A549 (cell line): ENCODE measurements at regions not wholly inside any gene's neighbourhood (a gene's known extent, or its start where the extent isn't known, plus 50 kb on each side); places are given as distances from the start of the nearest gene placed in this dataset.

Experiments
- ATAC-seq, 2 experiments: fragments of 200-7000 bp in 1 of 2; fragments of >200 bp in 1 of 2; cut with Nextera tagmentation in 1 of 2; cut with Tn5 transposase in 1 of 2; 3 replicates each; pipeline versions ENCODE4 v1.8.0 to v1.9.1; 2018 to 2020; ENCODE audit warnings: mild to moderate bottlenecking in 1 of 2, moderate library complexity in 1 of 2
- CTCF ChIA-PET: fragments of 300-600 bp; sonication (Branson Sonifier 250); formaldehyde crosslinking; extraction: SDS; loops from one replicate; lab custom pipeline; 2021; ENCODE audit warnings: antibody characterized with exemption, inconsistent platforms; lab: Yijun Ruan, JAX
- POLR2A ChIA-PET: fragments of 350-600 bp; formaldehyde crosslinking; extraction: SDS; loops from one replicate; lab custom pipeline; 2021; ENCODE audit warnings: antibody characterized with exemption, inconsistent platforms; lab: Yijun Ruan, JAX
- DNase-seq, 2 experiments: peaks; one replicate each; pipeline versions ENCODE4 v3.0.0 to v3.0.0-alpha.2; 2011 to 2016; ENCODE audit warnings: low read depth in 1 of 2, low spot score in 1 of 2
- FAIRE-seq: peaks from 2 replicates; lab custom pipeline; 2011; peaks lifted over from hg19 to GRCh38; lab: Jason Lieb, UNC
- H3K27ac ChIP-seq, 2 experiments: fragments of >200 bp; sonication (Bioruptor Twin); formaldehyde crosslinking; 3 replicates each; pipeline ENCODE4 v1.5.1; 2016 to 2017
- H3K4me1 ChIP-seq: fragments of >200 bp; sonication (Bioruptor Twin); formaldehyde crosslinking; 3 replicates; pipeline ENCODE4 v1.6.1; 2016
- H3K4me2 ChIP-seq: fragments of >200 bp; sonication (Bioruptor Twin); formaldehyde crosslinking; 3 replicates; pipeline ENCODE4 v1.6.1; 2016
- H3K4me3 ChIP-seq: fragments of >200 bp; sonication (Bioruptor Twin); formaldehyde crosslinking; 3 replicates; pipeline ENCODE4 v1.5.1; 2016
- H3K9me3 ChIP-seq: fragments of >200 bp; sonication (Bioruptor Twin); formaldehyde crosslinking; 3 replicates; pipeline ENCODE4 v1.6.1; 2016
- BCL3 ChIP-seq: fragments of >200 bp; sonication (Bioruptor Twin); formaldehyde crosslinking; IDR thresholded peaks from 3 replicates; pipeline ENCODE4 v1.6.1; 2016
- CBX2 ChIP-seq: fragments of 200-600 bp; sonication (generic); IDR thresholded peaks from 2 replicates; pipeline ENCODE4 v1.6.1; 2016; ENCODE audit warnings: low read depth, mild to moderate bottlenecking, borderline replicate concordance
- CBX8 ChIP-seq: fragments of 200-600 bp; sonication (generic); IDR thresholded peaks from 2 replicates; pipeline ENCODE4 v1.6.1; 2016
- CHD4 ChIP-seq: fragments of 200-600 bp; sonication (generic); IDR thresholded peaks from 2 replicates; pipeline ENCODE4 v1.6.1; 2016; ENCODE audit warnings: antibody characterized with exemption, mild to moderate bottlenecking, borderline replicate concordance
- EHF ChIP-seq: fragments of 250-450 bp; sonication (Bioruptor Pico); IDR thresholded peaks from 2 replicates; pipeline ENCODE4 v1.5.0; 2020; ENCODE audit warnings: mild to moderate bottlenecking
- EHMT2 ChIP-seq: fragments of 200-600 bp; sonication (generic); IDR thresholded peaks from 2 replicates; pipeline ENCODE4 v1.6.1; 2016; ENCODE audit warnings: antibody characterized with exemption, low read depth, mild to moderate bottlenecking, moderate library complexity
- ESRRA ChIP-seq: fragments of 150-350 bp; IDR thresholded peaks from 2 replicates; pipeline ENCODE4 v1.6.1; 2014; ENCODE audit warnings: mild to moderate bottlenecking, low read length, borderline replicate concordance
- FOXS1 ChIP-seq: fragments of 250-450 bp; sonication (Bioruptor Pico); IDR thresholded peaks from 2 replicates; pipeline ENCODE4 v1.5.0; 2020; ENCODE audit warnings: mild to moderate bottlenecking, moderate library complexity
- GATA3 ChIP-seq: IDR thresholded peaks from 2 replicates; pipeline ENCODE4 v1.6.1; 2012; ENCODE audit warnings: borderline replicate concordance
- HDAC2 ChIP-seq: fragments of 200-600 bp; sonication (generic); IDR thresholded peaks from 2 replicates; pipeline ENCODE4 v1.6.1; 2016
- HES2 ChIP-seq: fragments of >200 bp; sonication (Bioruptor Twin); formaldehyde crosslinking; IDR thresholded peaks from 2 replicates; pipeline ENCODE4 v1.6.1; 2016
- HEYL ChIP-seq: fragments of 250-450 bp; sonication (Bioruptor Pico); IDR thresholded peaks from 2 replicates; pipeline ENCODE4 v1.8.0; 2021; ENCODE audit warnings: mild to moderate bottlenecking, moderate library complexity
- HOXB13 ChIP-seq: fragments of 250-450 bp; sonication (Bioruptor Pico); IDR thresholded peaks from 2 replicates; pipeline ENCODE4 v1.5.0; 2020; ENCODE audit warnings: low read depth, mild to moderate bottlenecking, moderate library complexity
- HOXB5 ChIP-seq: fragments of 250-450 bp; sonication (Bioruptor Pico); IDR thresholded peaks from 2 replicates; pipeline ENCODE4 v1.5.0; 2020; ENCODE audit warnings: mild to moderate bottlenecking, moderate library complexity
- JUN ChIP-seq, 2 experiments: fragments of >200 bp; sonication (Bioruptor Twin); formaldehyde crosslinking; IDR thresholded peaks; 2 replicates in 1 of 2; 3 replicates in 1 of 2; pipeline ENCODE4 v1.6.1; 2016 to 2017
- NPAS2 ChIP-seq: fragments of 250-450 bp; sonication (Bioruptor Pico); IDR thresholded peaks from 2 replicates; pipeline ENCODE4 v1.8.0; 2022; ENCODE audit warnings: mild to moderate bottlenecking, moderate library complexity, borderline replicate concordance
- NR3C1 ChIP-seq: fragments of >200 bp; sonication (Bioruptor Twin); formaldehyde crosslinking; IDR thresholded peaks from 3 replicates; pipeline ENCODE4 v1.6.1; 2017
- PHF8 ChIP-seq: fragments of 200-600 bp; sonication (generic); IDR thresholded peaks from 2 replicates; pipeline ENCODE4 v1.6.1; 2016; ENCODE audit warnings: low read depth, mild to moderate bottlenecking, antibody characterized with exemption, moderate library complexity, borderline replicate concordance
- POLR2AphosphoS2 ChIP-seq: conservative IDR thresholded peaks from 2 replicates; pipeline ENCODE4 v1.6.1; 2012; ENCODE audit warnings: low read length, improper control_type of control experiment, inconsistent platforms
- RAD21 ChIP-seq, 2 experiments: fragments of >200 bp in 1 of 2; sonication (Bioruptor Twin) in 1 of 2; formaldehyde crosslinking in 1 of 2; IDR thresholded peaks in 1 of 2; conservative IDR thresholded peaks in 1 of 2; 2 replicates in 1 of 2; 3 replicates in 1 of 2; pipeline ENCODE4 v1.6.1; 2012 to 2018; ENCODE audit warnings: inconsistent platforms in 1 of 2
- RFX5 ChIP-seq: fragments of 450-650 bp; IDR thresholded peaks from 2 replicates; pipeline ENCODE4 v1.7.1; 2014; ENCODE audit warnings: antibody characterized with exemption, mild to moderate bottlenecking, moderate library complexity
- TP53 ChIP-seq: fragments of 250-450 bp; sonication (Bioruptor Pico); IDR thresholded peaks from 2 replicates; pipeline ENCODE4 v1.5.0; 2021; ENCODE audit warnings: mild to moderate bottlenecking, moderate library complexity
- USF2 ChIP-seq: fragments of 450-650 bp; IDR thresholded peaks from 2 replicates; pipeline ENCODE4 v1.6.1; 2014; ENCODE audit warnings: antibody characterized with exemption
- ZC3H11A ChIP-seq: fragments of 450-650 bp; IDR thresholded peaks from 2 replicates; pipeline ENCODE4 v1.6.1; 2014; ENCODE audit warnings: antibody characterized with exemption, mild to moderate bottlenecking
- ZFP36 ChIP-seq: fragments of 450-650 bp; IDR thresholded peaks from 2 replicates; pipeline ENCODE4 v1.6.1; 2014; ENCODE audit warnings: borderline replicate concordance; ENCODE audit not compliant: partially characterized antibody
- WGBS: methylation state at CpG from one replicate; pipeline ENCODE4 v1.1.6; 2017; ENCODE audit errors: missing lambda C conversion rate; 5-methylcytosine and 5-hydroxymethylcytosine counted together
- TF ChIP-seq, protein P1 (sequence below): fragments of 250-450 bp; sonication (Bioruptor Pico); IDR thresholded peaks from 2 replicates; pipeline ENCODE4 v1.5.0; 2020; ENCODE audit warnings: low read depth, mild to moderate bottlenecking, moderate library complexity
- TF ChIP-seq, protein P2 (sequence below): fragments of 150-350 bp; IDR thresholded peaks from 2 replicates; pipeline ENCODE4 v1.6.1; 2014; ENCODE audit warnings: low read depth, mild to moderate bottlenecking, low read length
- TF ChIP-seq, protein P3 (sequence below): fragments of 200-600 bp; sonication (generic); IDR thresholded peaks from 2 replicates; pipeline ENCODE4 v1.6.1; 2016; ENCODE audit warnings: antibody characterized with exemption, mild to moderate bottlenecking, moderate library complexity

DNA sequence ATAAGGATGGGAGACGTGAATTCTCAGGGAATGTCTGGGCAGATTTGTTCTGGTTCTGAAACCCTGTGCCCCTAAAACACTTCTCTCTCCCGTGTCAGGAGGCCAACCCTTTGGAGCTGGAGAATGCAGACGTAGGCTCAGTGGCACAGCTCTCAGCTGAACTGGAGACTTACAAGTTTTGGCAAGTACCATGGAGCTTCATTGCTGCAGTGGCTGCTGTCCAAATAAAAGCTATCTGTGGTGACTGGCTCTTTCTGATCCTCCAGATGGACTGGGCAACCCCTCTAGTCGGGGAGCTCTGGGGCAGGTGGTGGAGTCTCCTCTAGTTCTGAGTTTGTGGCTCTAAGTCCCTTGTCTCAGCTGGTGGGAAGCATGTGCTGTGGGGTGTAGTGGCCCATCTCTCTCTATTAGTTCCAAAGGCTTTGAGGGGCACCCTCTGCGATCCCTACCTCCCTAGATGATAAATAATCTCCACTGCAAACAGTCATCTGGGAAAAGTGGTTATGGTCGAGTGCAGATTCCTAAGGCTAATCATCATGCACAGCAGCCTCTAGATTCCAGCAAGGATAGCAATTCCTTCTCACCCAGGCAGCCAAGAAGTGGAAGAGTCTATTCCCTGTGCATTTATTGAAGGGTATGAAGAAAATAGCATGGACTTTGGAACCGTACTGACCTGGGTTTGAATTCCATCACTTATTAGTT lies 204.2 kb upstream of the KLF4 start:
- POLR2A ChIA-PET, result no interaction called here
- Histone ChIP-seq H3K4me1 (no peaks in the 10 kb centered on the region), H3K27ac (no peak overlapping the region), H3K4me3 (no peak overlapping the region), H3K9me3 (no peaks in the 10 kb centered on the region), H3K4me2 (no peak overlapping the region)
- TF ChIP-seq, protein P1, sequence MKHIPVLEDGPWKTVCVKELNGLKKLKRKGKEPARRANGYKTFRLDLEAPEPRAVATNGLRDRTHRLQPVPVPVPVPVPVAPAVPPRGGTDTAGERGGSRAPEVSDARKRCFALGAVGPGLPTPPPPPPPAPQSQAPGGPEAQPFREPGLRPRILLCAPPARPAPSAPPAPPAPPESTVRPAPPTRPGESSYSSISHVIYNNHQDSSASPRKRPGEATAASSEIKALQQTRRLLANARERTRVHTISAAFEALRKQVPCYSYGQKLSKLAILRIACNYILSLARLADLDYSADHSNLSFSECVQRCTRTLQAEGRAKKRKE (CRISPR knock-in tag), result no peak
- TF ChIP-seq BCL3 (no peak), CBX8 (no peak), HEYL (CRISPR knock-in tag) (no peak), EHMT2 (no peak), HDAC2 (no peak), GATA3 (no peak), JUN (IDR thresholded peaks at IDR 0.05) (no peak), RFX5 (no peak), NPAS2 (CRISPR knock-in tag) (no peak), HOXB5 (CRISPR knock-in tag) (no peak), FOXS1 (no peak), ZFP36 (no peak), ZC3H11A (no peak)
- TF ChIP-seq, protein P2, sequence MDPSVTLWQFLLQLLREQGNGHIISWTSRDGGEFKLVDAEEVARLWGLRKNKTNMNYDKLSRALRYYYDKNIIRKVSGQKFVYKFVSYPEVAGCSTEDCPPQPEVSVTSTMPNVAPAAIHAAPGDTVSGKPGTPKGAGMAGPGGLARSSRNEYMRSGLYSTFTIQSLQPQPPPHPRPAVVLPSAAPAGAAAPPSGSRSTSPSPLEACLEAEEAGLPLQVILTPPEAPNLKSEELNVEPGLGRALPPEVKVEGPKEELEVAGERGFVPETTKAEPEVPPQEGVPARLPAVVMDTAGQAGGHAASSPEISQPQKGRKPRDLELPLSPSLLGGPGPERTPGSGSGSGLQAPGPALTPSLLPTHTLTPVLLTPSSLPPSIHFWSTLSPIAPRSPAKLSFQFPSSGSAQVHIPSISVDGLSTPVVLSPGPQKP, result no peak
- DNase-seq (no peak), FAIRE-seq (no peak), ATAC-seq (no peak)
- 50% methylated on average over 7 of the region's 7 CpGs for WGBS
- CTCF ChIA-PET, result interaction anchor here (0.6 kb wide), 1 partner anchor 8 kb away, joined by 3 read pairs; no protein-coding TSS in a partner anchor

DNA sequence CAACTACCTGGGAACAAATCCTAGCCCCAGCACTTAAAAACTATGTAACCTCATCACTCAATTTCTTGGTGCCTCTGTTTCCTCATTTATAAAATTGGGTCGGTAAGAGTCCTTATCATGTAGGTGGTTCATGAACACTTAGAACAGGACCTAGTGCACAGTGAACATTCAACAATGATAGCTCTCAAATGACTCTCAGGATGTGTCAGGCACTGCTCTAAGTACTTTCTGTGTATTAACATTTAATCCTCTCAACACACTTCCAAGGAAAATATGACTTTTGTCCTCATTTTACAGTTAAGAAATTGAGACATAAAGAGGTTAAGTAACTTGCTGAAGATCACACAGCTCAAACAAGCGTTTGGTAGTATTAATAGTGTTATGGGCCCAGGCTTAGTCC lies 202.1 kb upstream of the KLF4 start:
- no peaks in the 10 kb centered on the region for H3K4me1 ChIP-seq
- H3K4me3 ChIP-seq, result no peak overlapping the region
- ChIA-PET POLR2A (no interaction called here), CTCF (interaction anchor here (0.9 kb wide), 1 partner anchor 581 kb away, joined by 3 read pairs; no protein-coding TSS in a partner anchor)
- H3K9me3 ChIP-seq, result no peaks in the 10 kb centered on the region
- H3K4me2 ChIP-seq, result no peak overlapping the region
- no peak for ATAC-seq
- 74% methylated on average over 2 of the region's 2 CpGs for WGBS
- TF ChIP-seq RFX5, result no peak
- TF ChIP-seq HOXB13 (CRISPR knock-in tag), result no peak
- TF ChIP-seq EHF (CRISPR knock-in tag), result no peak
- TF ChIP-seq HES2, result no peak
- TF ChIP-seq HDAC2, result no peak
- no peak for TF ChIP-seq RAD21 (conservative IDR thresholded peaks at IDR 0.05 in 1 of 2, IDR thresholded peaks at IDR 0.05 in 1 of 2)
- TF ChIP-seq CBX2, result no peak
- TF ChIP-seq ZC3H11A, result no peak
- TF ChIP-seq TP53 (CRISPR knock-in tag), result no peak
- TF ChIP-seq USF2, result no peak
- no peak for TF ChIP-seq POLR2AphosphoS2
- no peak for TF ChIP-seq PHF8
- TF ChIP-seq NR3C1, result no peak
- no peak for TF ChIP-seq CHD4
- TF ChIP-seq ESRRA, result no peak
- TF ChIP-seq, protein P3, sequence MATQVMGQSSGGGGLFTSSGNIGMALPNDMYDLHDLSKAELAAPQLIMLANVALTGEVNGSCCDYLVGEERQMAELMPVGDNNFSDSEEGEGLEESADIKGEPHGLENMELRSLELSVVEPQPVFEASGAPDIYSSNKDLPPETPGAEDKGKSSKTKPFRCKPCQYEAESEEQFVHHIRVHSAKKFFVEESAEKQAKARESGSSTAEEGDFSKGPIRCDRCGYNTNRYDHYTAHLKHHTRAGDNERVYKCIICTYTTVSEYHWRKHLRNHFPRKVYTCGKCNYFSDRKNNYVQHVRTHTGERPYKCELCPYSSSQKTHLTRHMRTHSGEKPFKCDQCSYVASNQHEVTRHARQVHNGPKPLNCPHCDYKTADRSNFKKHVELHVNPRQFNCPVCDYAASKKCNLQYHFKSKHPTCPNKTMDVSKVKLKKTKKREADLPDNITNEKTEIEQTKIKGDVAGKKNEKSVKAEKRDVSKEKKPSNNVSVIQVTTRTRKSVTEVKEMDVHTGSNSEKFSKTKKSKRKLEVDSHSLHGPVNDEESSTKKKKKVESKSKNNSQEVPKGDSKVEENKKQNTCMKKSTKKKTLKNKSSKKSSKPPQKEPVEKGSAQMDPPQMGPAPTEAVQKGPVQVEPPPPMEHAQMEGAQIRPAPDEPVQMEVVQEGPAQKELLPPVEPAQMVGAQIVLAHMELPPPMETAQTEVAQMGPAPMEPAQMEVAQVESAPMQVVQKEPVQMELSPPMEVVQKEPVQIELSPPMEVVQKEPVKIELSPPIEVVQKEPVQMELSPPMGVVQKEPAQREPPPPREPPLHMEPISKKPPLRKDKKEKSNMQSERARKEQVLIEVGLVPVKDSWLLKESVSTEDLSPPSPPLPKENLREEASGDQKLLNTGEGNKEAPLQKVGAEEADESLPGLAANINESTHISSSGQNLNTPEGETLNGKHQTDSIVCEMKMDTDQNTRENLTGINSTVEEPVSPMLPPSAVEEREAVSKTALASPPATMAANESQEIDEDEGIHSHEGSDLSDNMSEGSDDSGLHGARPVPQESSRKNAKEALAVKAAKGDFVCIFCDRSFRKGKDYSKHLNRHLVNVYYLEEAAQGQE, result no peak
- no peak for DNase-seq
- H3K27ac ChIP-seq, result no peak overlapping the region
- no peak for FAIRE-seq
